ENCODE measurements at regions not wholly inside any gene's neighbourhood (a gene's known extent, or its start where the extent isn't known, plus 50 kb on each side); places are given as distances from the start of the nearest gene placed in this dataset.

GRCh38 chr1:4140241-4140640 is 240.2 kb upstream of the C1orf174 start:
- no peak for DNase-seq (ENCODE audit: low spot score)

- DNase-seq (ENCODE audit: low spot score), result no peak
Measured at GRCh38 chr1:4140821-4141220, 240.7 kb upstream of the C1orf174 start.

- DNase-seq (ENCODE audit: low spot score), result no peak
Measured at GRCh38 chr1:4144349-4144971, 244.4 kb upstream of the C1orf174 start.

GRCh38 chr1:4146101-4146500 is 246.0 kb upstream of the C1orf174 start:
- no peak for DNase-seq (ENCODE audit: low spot score)

- DNase-seq (ENCODE audit: low spot score), result no peak
Measured at GRCh38 chr1:4146614-4147013, 246.5 kb upstream of the C1orf174 start.

GRCh38 chr1:4147509-4147908 is 247.4 kb upstream of the C1orf174 start:
- no peak for DNase-seq (ENCODE audit: low spot score)

GRCh38 chr1:4149281-4149680 is 249.2 kb upstream of the C1orf174 start:
- no peak for DNase-seq (ENCODE audit: low spot score)

- no peak for DNase-seq (ENCODE audit: low spot score)
Measured at GRCh38 chr1:4149831-4150230, 249.8 kb upstream of the C1orf174 start.

GRCh38 chr1:4150262-4150661 is 250.2 kb upstream of the C1orf174 start:
- no peak for DNase-seq (ENCODE audit: low spot score)

GRCh38 chr1:4152266-4152665 is 252.2 kb upstream of the C1orf174 start:
- no peak for DNase-seq (ENCODE audit: low spot score)

- DNase-seq (ENCODE audit: low spot score), result no peak
Measured at GRCh38 chr1:4153571-4153970, 253.5 kb upstream of the C1orf174 start.

- DNase-seq (ENCODE audit: low spot score), result no peak
Measured at GRCh38 chr1:4156241-4156973, 256.3 kb upstream of the C1orf174 start.

GRCh38 chr1:4160181-4160580 is 260.1 kb upstream of the C1orf174 start:
- no peak for DNase-seq (ENCODE audit: low spot score)

GRCh38 chr1:4161366-4162006 is 261.4 kb upstream of the C1orf174 start:
- no peak for DNase-seq (ENCODE audit: low spot score)

GRCh38 chr1:4164965-4165364 is 264.9 kb upstream of the C1orf174 start:
- no peak for DNase-seq (ENCODE audit: low spot score)

GRCh38 chr1:4165686-4166300 is 265.7 kb upstream of the C1orf174 start:
- DNase-seq (ENCODE audit: low spot score), result no peak

GRCh38 chr1:4166713-4167112 is 266.6 kb upstream of the C1orf174 start:
- no peak for DNase-seq (ENCODE audit: low spot score)

GRCh38 chr1:4169991-4170390 is 269.9 kb upstream of the C1orf174 start:
- no peak for DNase-seq (ENCODE audit: low spot score)

GRCh38 chr1:4170548-4171340 is 270.7 kb upstream of the C1orf174 start:
- no peak for DNase-seq (ENCODE audit: low spot score)

- no peak for DNase-seq (ENCODE audit: low spot score)
Measured at GRCh38 chr1:4171480-4172450, 271.7 kb upstream of the C1orf174 start.

Data from CD4-positive, alpha-beta T cell treated with Interleukin-15 for 4 hours (primary cell).